ENCODE measurements at regions not wholly inside any gene's neighbourhood (a gene's known extent, or its start where the extent isn't known, plus 50 kb on each side); places are given as distances from the start of the nearest gene placed in this dataset.

DNA sequence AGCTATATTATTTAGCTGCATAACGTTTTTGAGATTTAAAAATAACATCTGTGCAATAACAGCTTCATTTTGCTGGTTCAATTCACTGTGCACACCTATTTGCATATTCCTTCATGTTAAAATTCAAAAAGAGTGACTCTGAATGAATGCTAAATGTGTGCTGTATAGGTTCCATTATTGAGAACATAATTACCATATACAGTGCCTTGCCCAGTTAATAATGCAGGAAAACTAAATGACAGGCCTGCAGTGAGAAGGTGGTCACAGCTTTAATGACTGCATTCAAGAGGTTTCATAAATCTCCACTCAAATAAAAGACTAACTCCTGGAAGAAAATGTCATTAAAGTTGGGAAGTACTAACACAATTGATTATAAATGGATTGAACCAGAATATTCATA, 1183.2 kb upstream of the ADGRL3 start:
- no peaks in the 10 kb centered on the region for H3K9me3 Mint-ChIP-seq
- POLR2A ChIA-PET, result no interaction called here

More for the DNA sequence above, 1183.2 kb upstream of the ADGRL3 start:
- H3K4me3 Mint-ChIP-seq, result no peak overlapping the region
- no peak overlapping the region for H3K27ac Mint-ChIP-seq
- peaks cover 14% of the 10 kb centered on the region for H3K4me1 Mint-ChIP-seq
- CTCF ChIA-PET, result no interaction called here
- TF ChIP-seq NFE2L1 (CRISPR knock-in tag; IDR thresholded peaks at IDR 0.05), result no peak
- no peak for TF ChIP-seq MXD4 (CRISPR knock-in tag; IDR thresholded peaks at IDR 0.05; ENCODE audit: borderline replicate concordance)
- TF ChIP-seq PREB (CRISPR knock-in tag; IDR thresholded peaks at IDR 0.05; ENCODE audit: borderline replicate concordance), result no peak
- TF ChIP-seq CREB1 (CRISPR knock-in tag; IDR thresholded peaks at IDR 0.05), result no peak
- TF ChIP-seq EMX1 (CRISPR knock-in tag; IDR thresholded peaks at IDR 0.05), result no peak
- TF ChIP-seq E2F5 (CRISPR knock-in tag; IDR thresholded peaks at IDR 0.05), result no peak
- no peak for TF ChIP-seq ATF6 (CRISPR knock-in tag; IDR thresholded peaks at IDR 0.05)
- TF ChIP-seq, protein P1, sequence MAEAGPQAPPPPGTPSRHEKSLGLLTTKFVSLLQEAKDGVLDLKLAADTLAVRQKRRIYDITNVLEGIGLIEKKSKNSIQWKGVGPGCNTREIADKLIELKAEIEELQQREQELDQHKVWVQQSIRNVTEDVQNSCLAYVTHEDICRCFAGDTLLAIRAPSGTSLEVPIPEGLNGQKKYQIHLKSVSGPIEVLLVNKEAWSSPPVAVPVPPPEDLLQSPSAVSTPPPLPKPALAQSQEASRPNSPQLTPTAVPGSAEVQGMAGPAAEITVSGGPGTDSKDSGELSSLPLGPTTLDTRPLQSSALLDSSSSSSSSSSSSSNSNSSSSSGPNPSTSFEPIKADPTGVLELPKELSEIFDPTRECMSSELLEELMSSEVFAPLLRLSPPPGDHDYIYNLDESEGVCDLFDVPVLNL (CRISPR knock-in tag; IDR thresholded peaks at IDR 0.05; ENCODE audit: borderline replicate concordance, low read depth), result no peak
- no peak for TF ChIP-seq ATF1 (CRISPR knock-in tag; IDR thresholded peaks at IDR 0.05)
- no peak for TF ChIP-seq USF2 (CRISPR knock-in tag; IDR thresholded peaks at IDR 0.05)
- TF ChIP-seq ERG (CRISPR knock-in tag; IDR thresholded peaks at IDR 0.05), result no peak
- no peak for TF ChIP-seq ARID4B (CRISPR knock-in tag; IDR thresholded peaks at IDR 0.05; ENCODE audit: borderline replicate concordance)
- no peak for TF ChIP-seq TP53 (CRISPR knock-in tag; IDR thresholded peaks at IDR 0.05)
- DNase-seq (ENCODE audit: low spot score), result no peak
- H3K27me3 Mint-ChIP-seq (ENCODE audit: low read depth), result no peaks in the 10 kb centered on the region
- H3K36me3 Mint-ChIP-seq, result no peaks in the 10 kb centered on the region
- no peak for ATAC-seq

Measured in WTC11 (cell line).